HepG2 (cell line): ENCODE measurements at regions not wholly inside any gene's neighbourhood (a gene's known extent, or its start where the extent isn't known, plus 50 kb on each side); places are given as distances from the start of the nearest gene placed in this dataset.

Experiments
- ATAC-seq: fragments of 200-7000 bp; cut with Tn5 transposase; 3 replicates; pipeline ENCODE4 v1.9.1; 2020; ENCODE audit warnings: mild to moderate bottlenecking, moderate library complexity
- BruUV-seq: library from RNA; stranded (reverse); fragments of 400-500 nt; replicated peaks from 2 replicates; lab custom pipeline; 2021; lab: Mats Ljungman, UMichigan
- CTCF ChIA-PET: fragments of 300-600 bp; formaldehyde crosslinking; extraction: SDS; loops from one replicate; lab custom pipeline; 2021; ENCODE audit warnings: low total read pairs, inconsistent platforms, low intra/inter-chr PET ratio; lab: Yijun Ruan, JAX
- POLR2A ChIA-PET: fragments of 350-600 bp; sonication (Branson Sonifier 250); formaldehyde crosslinking; loops from one replicate; lab custom pipeline; 2020; ENCODE audit warnings: antibody characterized with exemption, inconsistent platforms; lab: Yijun Ruan, JAX
- DNase-seq: peaks from one replicate; pipeline ENCODE4 v3.0.0-alpha.2; 2015; ENCODE audit warnings: low spot score
- FAIRE-seq: peaks from 3 replicates; lab custom pipeline; 2011; peaks lifted over from hg19 to GRCh38; lab: Jason Lieb, UNC
- H2AFZ ChIP-seq: one replicate; pipeline ENCODE4 v1.6.1; 2011; ENCODE audit warnings: low read length, inconsistent platforms
- H3K27ac ChIP-seq: fragments of 300-600 bp; 3 replicates; pipeline ENCODE4 v1.8.0; 2011; ENCODE audit warnings: mixed run types, mild to moderate bottlenecking, mixed read lengths, low read length, inconsistent platforms; ENCODE audit not compliant: insufficient read depth; ENCODE audit errors: extremely low read length
- H3K27me3 ChIP-seq, 2 experiments: fragments of 200-600 bp in 1 of 2; 2 replicates in 1 of 2; 3 replicates in 1 of 2; pipeline versions ENCODE4 v1.6.0 to v1.8.0; 2011; ENCODE audit warnings: low read length in 2 of 2, mild to moderate bottlenecking in 2 of 2, moderate library complexity in 2 of 2, inconsistent platforms in 1 of 2; ENCODE audit not compliant: insufficient read depth in 2 of 2, control insufficient read depth in 1 of 2
- H3K36me3 ChIP-seq, 2 experiments: fragments of 200-600 bp in 1 of 2; replicated peaks in 1 of 2; 2 replicates in 1 of 2; 3 replicates in 1 of 2; pipeline versions ENCODE4 v1.5.1 to v1.8.0; 2011; ENCODE audit warnings: low read length in 2 of 2, inconsistent platforms in 1 of 2; ENCODE audit not compliant: insufficient read depth in 2 of 2, control insufficient read depth in 1 of 2
- H3K4me1 ChIP-seq: 2 replicates; pipeline ENCODE4 v1.5.1; 2012; ENCODE audit warnings: low read length, inconsistent platforms; ENCODE audit not compliant: insufficient read depth
- H3K4me2 ChIP-seq: 2 replicates; pipeline ENCODE4 v1.6.0; 2011; ENCODE audit warnings: low read depth, low read length, inconsistent platforms
- H3K4me3 ChIP-seq, 3 experiments: fragments of 200-600 bp in 1 of 3; sonication (generic), shearing (Covaris generic) in 1 of 3; replicated peaks in 1 of 3; 2 replicates each; pipeline ENCODE4 v1.5.1; 2011 to 2016; ENCODE audit warnings: low read length in 3 of 3, inconsistent platforms in 2 of 3, low read depth in 2 of 3, mild to moderate bottlenecking in 2 of 3, control low read depth in 1 of 3, mixed read lengths in 1 of 3; ENCODE audit not compliant: insufficient read depth in 1 of 3
- H3K79me2 ChIP-seq: one replicate; pipeline ENCODE4 v1.6.1; 2011; ENCODE audit warnings: low read length, inconsistent platforms; ENCODE audit not compliant: insufficient read depth
- H3K9ac ChIP-seq: 2 replicates; pipeline ENCODE4 v1.6.0; 2011; ENCODE audit warnings: mild to moderate bottlenecking, low read depth, low read length, inconsistent platforms; ENCODE audit not compliant: insufficient read depth
- H3K9me3 ChIP-seq: 2 replicates; pipeline ENCODE4 v1.5.1; 2012; ENCODE audit warnings: mild to moderate bottlenecking, low read length
- H4K20me1 ChIP-seq: 2 replicates; pipeline ENCODE4 v1.6.0; 2011; ENCODE audit warnings: inconsistent platforms, mild to moderate bottlenecking, low read length, moderate library complexity; ENCODE audit not compliant: insufficient read depth
- KLF6 ChIP-seq: IDR thresholded peaks from 2 replicates; pipeline ENCODE4 v1.8.0; 2016; ENCODE audit warnings: missing biosample characterization, missing genetic modification reagents
- PAX8 ChIP-seq: sonication (generic); formaldehyde crosslinking; IDR thresholded peaks from 2 replicates; pipeline ENCODE4 v1.8.0; 2022; ENCODE audit warnings: mild to moderate bottlenecking, missing genetic modification reagents, borderline replicate concordance
- SYNCRIP ChIP-seq: fragments of 200-400 bp; formaldehyde crosslinking; IDR thresholded peaks from 2 replicates; pipeline ENCODE4 v1.6.1; 2018; ENCODE audit warnings: mild to moderate bottlenecking, low read depth, low read length; ENCODE audit not compliant: insufficient read depth
- TFDP2 ChIP-seq: sonication (generic); formaldehyde crosslinking; IDR thresholded peaks from 2 replicates; pipeline ENCODE4 v1.4.0; 2020; ENCODE audit warnings: missing genetic modification reagents
- ZBTB34 ChIP-seq: sonication (generic); formaldehyde crosslinking; IDR thresholded peaks from 2 replicates; pipeline ENCODE4 v1.8.0; 2022; ENCODE audit warnings: mild to moderate bottlenecking, missing genetic modification reagents
- ZC3H4 ChIP-seq: sonication (generic); formaldehyde crosslinking; IDR thresholded peaks from 2 replicates; pipeline ENCODE4 v1.4.0; 2020; ENCODE audit warnings: missing genetic modification reagents, borderline replicate concordance
- ZNF468 ChIP-seq: sonication (generic); formaldehyde crosslinking; IDR thresholded peaks from 2 replicates; pipeline ENCODE4 v1.8.0; 2022; ENCODE audit warnings: mild to moderate bottlenecking, moderate library complexity, missing genetic modification reagents
- ZNF768 ChIP-seq: sonication (generic); formaldehyde crosslinking; IDR thresholded peaks from 2 replicates; pipeline ENCODE4 v1.4.0; 2020; ENCODE audit warnings: missing genetic modification reagents
- WGBS: methylation state at CpG from one replicate; pipeline ENCODE4 v1.1.6; 2017; ENCODE audit warnings: low lambda C conversion rate; 5-methylcytosine and 5-hydroxymethylcytosine counted together
- in situ Hi-C: cut with HindIII; loops from 2 replicates; pipeline ENCODE4 v1.10.0; 2017; ENCODE audit warnings: low pct_unique_long_range_greater_than_20kb; ENCODE audit not compliant: extremely low pct_ligation_motif_present
- intact Hi-C: fragments of 100-400 bp; cut with micrococcal nuclease; formaldehyde crosslinking; loops from one replicate; pipeline ENCODE4 v1.10.0; 2022; ENCODE audit not compliant: unreplicated experiment

DNA sequence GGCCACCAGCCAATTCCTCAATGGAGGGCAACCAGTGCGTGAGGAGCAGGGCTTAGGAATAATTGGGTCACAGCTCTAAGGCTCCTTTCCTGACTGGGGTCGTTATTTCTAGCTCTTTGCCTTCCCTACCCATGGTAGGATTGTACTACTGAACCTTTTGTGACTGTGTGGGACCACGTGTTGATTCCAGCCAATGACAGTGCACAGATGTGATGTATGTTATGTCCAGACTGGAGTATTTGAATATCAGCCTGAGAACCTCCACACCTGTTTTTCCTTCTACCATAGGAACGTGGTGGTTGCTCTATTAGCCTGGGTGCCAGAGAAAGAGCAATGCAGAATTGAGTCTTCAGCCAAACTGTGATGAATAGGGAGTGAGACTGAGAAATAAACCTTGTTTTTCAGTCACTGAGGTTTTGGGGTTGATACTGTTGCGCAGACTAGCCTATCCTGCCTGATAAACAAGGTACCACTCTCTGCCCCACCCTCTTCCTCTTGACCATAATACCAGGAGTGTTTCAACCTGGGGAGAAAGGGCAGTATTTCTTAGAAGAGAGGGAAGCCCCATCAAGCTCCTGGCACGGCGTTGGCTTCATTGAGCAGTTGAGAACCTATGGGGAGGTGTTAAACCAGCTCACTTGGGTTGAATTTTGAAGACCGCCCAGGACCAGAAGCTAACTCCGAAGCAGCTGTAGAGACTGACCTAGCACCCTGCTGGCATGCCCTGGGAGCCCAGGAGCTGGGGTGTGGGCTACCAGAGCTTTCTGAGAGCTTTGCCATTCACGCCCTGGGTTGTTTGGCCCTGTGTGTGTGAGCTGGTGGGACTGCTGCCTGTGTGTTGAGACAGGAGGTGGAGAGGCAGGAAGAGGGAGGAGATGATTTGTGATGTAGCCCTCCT lies 105.5 kb upstream of the BACH2 start:
- ChIA-PET POLR2A (no interaction called here), CTCF (no interaction called here)
- BruUV-seq = no TSS peak
- intact Hi-C loops = no loop called here
- Histone ChIP-seq H3K9ac (no peak overlapping the region), H3K9me3 (no peaks in the 10 kb centered on the region; the same call in 1 of the 2 replicates), H4K20me1 (no peaks in the 10 kb centered on the region), H3K79me2 (no peaks in the 10 kb centered on the region), H3K27me3 (peaks cover 0 to 22% of the 10 kb centered on the region in 2 experiments; a peak in 2 of 5 replicates), H3K27ac (no peak overlapping the region), H3K36me3 (no peaks in the 10 kb centered on the region), H3K4me3 (no peak overlapping the region), H3K4me2 (no peak overlapping the region), H2AFZ (no peak overlapping the region), H3K4me1 (peaks cover 15% of the 10 kb centered on the region)
- DNase-seq (no peak), ATAC-seq (no peak), FAIRE-seq (no peak)
- in situ Hi-C loops = no loop called here
- TF ChIP-seq ZNF468 (CRISPR knock-in tag) (no peak), ZBTB34 (CRISPR knock-in tag) (no peak), KLF6 (CRISPR knock-in tag) (no peak), TFDP2 (CRISPR knock-in tag) (no peak), PAX8 (CRISPR knock-in tag) (no peak), ZC3H4 (CRISPR knock-in tag) (no peak), ZNF768 (no peak), SYNCRIP (no peak)
- 18% methylated on average over 8 of the region's 10 CpGs for WGBS
